ENCODE measurements at regions not wholly inside any gene's neighbourhood (a gene's known extent, or its start where the extent isn't known, plus 50 kb on each side); places are given as distances from the start of the nearest gene placed in this dataset.

DNA sequence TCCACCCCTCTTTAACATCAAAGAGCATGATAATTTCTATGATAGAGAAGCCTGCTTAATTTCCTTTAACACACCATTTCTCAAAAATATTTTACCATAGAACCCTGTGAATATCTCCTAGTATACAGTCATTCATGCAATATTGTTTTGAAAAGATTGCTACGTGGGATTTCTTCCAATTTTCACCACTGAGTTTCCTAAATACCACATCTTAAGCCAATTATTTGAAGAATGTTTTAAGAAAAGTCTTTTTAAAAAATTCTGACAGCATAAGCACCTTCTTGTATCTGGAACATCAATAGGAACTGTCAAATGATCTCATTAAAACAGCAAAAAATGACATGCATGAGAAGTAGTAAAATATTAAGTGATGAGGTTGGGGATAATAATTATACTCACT is 1126.7 kb downstream of the TUSC7 start:
- H3K4me3 ChIP-seq (ENCODE audit: low read depth, low read length) = no peak overlapping the region

DNA sequence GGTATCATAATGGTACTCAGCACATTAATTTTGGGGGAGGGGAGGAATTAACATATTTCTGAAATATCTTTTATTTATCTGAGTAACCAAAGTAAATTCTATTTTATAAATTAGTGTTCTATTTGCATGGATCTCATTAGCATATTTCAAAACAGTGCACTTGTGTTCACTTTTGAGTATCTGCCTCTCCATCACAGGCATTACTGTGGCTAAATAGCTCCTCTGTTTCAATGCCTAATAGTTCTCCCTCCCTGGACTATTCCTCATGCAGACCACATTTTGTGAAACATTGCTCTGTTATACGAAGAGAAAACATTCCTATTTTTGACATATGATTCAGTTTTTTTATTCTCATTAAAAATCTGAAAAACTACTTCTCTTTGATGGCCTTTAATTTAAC is 1127.8 kb downstream of the TUSC7 start:
- H3K4me3 ChIP-seq (ENCODE audit: low read depth, low read length) = no peak overlapping the region
- no peak for TF ChIP-seq CTCF (IDR thresholded peaks at IDR 0.05; ENCODE audit: low read depth, low read length)

More for the DNA sequence above, 1126.7 kb downstream of the TUSC7 start:
- no peak for TF ChIP-seq CTCF (IDR thresholded peaks at IDR 0.05; ENCODE audit: low read depth, low read length)

GRCh38 chr3:117842086-117842485 is 1132.5 kb downstream of the TUSC7 start:
- no peak for TF ChIP-seq CTCF (IDR thresholded peaks at IDR 0.05; ENCODE audit: low read depth, low read length)
- H3K4me3 ChIP-seq (ENCODE audit: low read depth, low read length) = no peak overlapping the region

- no peak overlapping the region for H3K4me3 ChIP-seq (ENCODE audit: low read depth, low read length)
- TF ChIP-seq CTCF (IDR thresholded peaks at IDR 0.05; ENCODE audit: low read depth, low read length) = no peak
These were observed 1133.8 kb downstream of the TUSC7 start for GRCh38 chr3:117843356-117843755.

GRCh38 chr3:117844676-117845075 is 1135.1 kb downstream of the TUSC7 start:
- TF ChIP-seq CTCF (IDR thresholded peaks at IDR 0.05; ENCODE audit: low read depth, low read length) = no peak
- no peak overlapping the region for H3K4me3 ChIP-seq (ENCODE audit: low read depth, low read length)

DNA sequence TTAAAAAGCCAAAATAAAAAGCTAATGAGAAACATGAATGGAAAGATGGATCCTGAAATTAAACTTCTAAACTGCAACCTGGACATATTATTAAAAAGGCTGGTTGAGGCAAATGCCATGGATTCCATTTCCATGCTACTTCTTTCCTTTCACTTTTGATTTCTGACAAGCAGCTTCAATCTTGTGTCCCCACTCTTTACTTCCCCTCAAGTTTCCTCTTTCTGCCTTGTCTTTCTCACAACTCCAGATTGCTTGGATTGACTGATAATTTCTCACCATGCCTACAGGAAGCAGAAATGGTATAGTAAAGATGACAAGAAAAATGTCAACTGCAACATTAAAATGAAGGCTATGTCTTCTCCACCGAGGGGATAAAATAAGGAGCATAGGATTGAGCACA is 1136.7 kb downstream of the TUSC7 start:
- no peak overlapping the region for H3K4me3 ChIP-seq (ENCODE audit: low read depth, low read length)
- TF ChIP-seq CTCF (IDR thresholded peaks at IDR 0.05; ENCODE audit: low read depth, low read length) = no peak

DNA sequence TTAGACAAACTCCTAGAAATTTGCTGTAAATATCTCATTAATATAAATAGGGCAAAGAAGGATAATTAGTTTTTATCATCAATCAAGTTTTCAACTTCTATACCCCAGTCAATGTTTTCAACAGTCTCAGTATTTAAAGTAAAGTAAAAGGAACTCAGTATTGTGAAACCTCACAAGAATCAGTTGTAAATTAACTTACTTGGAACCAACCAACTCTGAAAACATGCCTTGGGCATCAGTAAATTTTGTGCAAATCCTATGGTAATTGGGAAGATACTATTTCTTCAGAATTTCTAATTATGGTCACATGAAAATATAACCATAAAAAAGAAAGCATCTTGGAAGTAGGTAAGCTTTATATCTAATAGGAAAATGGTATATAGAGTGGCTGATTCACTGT is 1139.0 kb downstream of the TUSC7 start:
- no peak overlapping the region for H3K4me3 ChIP-seq (ENCODE audit: low read depth, low read length)
- TF ChIP-seq CTCF (IDR thresholded peaks at IDR 0.05; ENCODE audit: low read depth, low read length) = no peak

Data from WI38 (cell line).